ENCODE measurements at regions not wholly inside any gene's neighbourhood (a gene's known extent, or its start where the extent isn't known, plus 50 kb on each side); places are given as distances from the start of the nearest gene placed in this dataset.
A peak's percentile ranks its signal among the peaks of the same experiment; 100 is the strongest.

GRCh38 chr18:75478996-75479880 is 51.7 kb upstream of the SMIM21 start:
- ChIA-PET CTCF (interaction anchor here (1.0 kb wide), 1 partner anchor 473 kb away, joined by 3 read pairs; no protein-coding TSS in a partner anchor), POLR2A (no interaction called here)
- peak; percentile 32 for DNase-seq (ENCODE audit: extremely low spot score)
- no peak for TF ChIP-seq ELF4 (IDR thresholded peaks at IDR 0.05)
- TF ChIP-seq ZNF384 (IDR thresholded peaks at IDR 0.05), result no peak
- no peak for TF ChIP-seq TARDBP (IDR thresholded peaks at IDR 0.05)
- TF ChIP-seq SUZ12 (IDR thresholded peaks at IDR 0.05), result no peak

GRCh38 chr18:75477900-75478299 is 50.4 kb upstream of the SMIM21 start:
- ChIA-PET POLR2A (no interaction called here), CTCF (no interaction called here)
- DNase-seq (ENCODE audit: extremely low spot score), result no peak
- no peak for TF ChIP-seq SP1 (IDR thresholded peaks at IDR 0.05)
- TF ChIP-seq L3MBTL2 (conservative IDR thresholded peaks at IDR 0.05), result no peak
- no peak for TF ChIP-seq SUZ12 (IDR thresholded peaks at IDR 0.05)
